Psoas muscle (tissue), 7 donors: ENCODE measurements at regions not wholly inside any gene's neighbourhood (a gene's known extent, or its start where the extent isn't known, plus 50 kb on each side); places are given as distances from the start of the nearest gene placed in this dataset.
"Not testable (repeated sequence)": the region's sequence is repeated elsewhere in the genome, so short reads cannot be mapped to it uniquely, and the experiment has no call there.

Source experiments
- ATAC-seq, 4 donors: fragments of 200-7000 bp; cut with Tn5 transposase; one replicate each; pipeline ENCODE4 v1.9.1; 2020; ENCODE audit warnings: moderate library complexity in 3 of 4, mild to moderate bottlenecking in 2 of 4
- DNase-seq, 2 donors: peaks; one replicate each; pipeline ENCODE4 v3.0.0-alpha.2; 2020
- H3K27ac ChIP-seq: fragments of 200-600 bp; one replicate; pipeline ENCODE4 v1.8.0; 2022
- H3K27me3 ChIP-seq, 3 donors: fragments of 200-600 bp in 1 of 3; one replicate each; pipeline versions ENCODE4 v1.6.1 to v1.8.0; 2013 to 2022; ENCODE audit warnings: low read length in 2 of 3, mild to moderate bottlenecking in 2 of 3, moderate library complexity in 1 of 3; ENCODE audit not compliant: insufficient read depth in 3 of 3
- H3K36me3 ChIP-seq, 2 donors: fragments of 200-600 bp in 1 of 2; one replicate each; pipeline versions ENCODE4 v1.6.1 to v1.8.0; 2013 to 2022; ENCODE audit warnings: low read depth in 1 of 2, mild to moderate bottlenecking in 1 of 2, moderate library complexity in 1 of 2; ENCODE audit not compliant: insufficient read depth in 1 of 2
- H3K4me1 ChIP-seq: fragments of 200-600 bp; one replicate; pipeline ENCODE4 v1.8.0; 2022
- H3K4me3 ChIP-seq: fragments of 200-600 bp; one replicate; pipeline ENCODE4 v1.8.0; 2022; ENCODE audit warnings: mild to moderate bottlenecking
- H3K9me3 ChIP-seq: fragments of 200-600 bp; one replicate; pipeline ENCODE4 v1.8.0; 2022
- CTCF ChIP-seq: fragments of 200-600 bp; IDR thresholded peaks from one replicate; pipeline ENCODE4 v1.8.0; 2022; ENCODE audit warnings: antibody characterized with exemption
- WGBS, 3 donors: extraction: QIAGEN DNeasy Blood & Tissue Kit; methylation state at CpG; one replicate each; pipeline versions ENCODE4 v1.1.6 to v1.1.7; 2013; 5-methylcytosine and 5-hydroxymethylcytosine counted together
- intact Hi-C, 2 donors: fragments of 100-400 bp; cut with DNase I; formaldehyde crosslinking; loops; one replicate each; pipeline versions ENCODE4 v1.11.0 to v1.14.2; 2022
- donor health status: healthy with polysubstance abuse.
- donor health status: DM: no; HTN: no; CAD: no; lungs with moderate emphysema.
- donor health status: Bipolar disorder and iron deficiency.
- donor health status: healthy.
- donor health status: DM: yes; HTN: yes; CAD: no.
- donor health status: DM: no; HTN: no; CAD: no.
- donor health status: DM: yes; HTN: yes; CAD: no.

DNA sequence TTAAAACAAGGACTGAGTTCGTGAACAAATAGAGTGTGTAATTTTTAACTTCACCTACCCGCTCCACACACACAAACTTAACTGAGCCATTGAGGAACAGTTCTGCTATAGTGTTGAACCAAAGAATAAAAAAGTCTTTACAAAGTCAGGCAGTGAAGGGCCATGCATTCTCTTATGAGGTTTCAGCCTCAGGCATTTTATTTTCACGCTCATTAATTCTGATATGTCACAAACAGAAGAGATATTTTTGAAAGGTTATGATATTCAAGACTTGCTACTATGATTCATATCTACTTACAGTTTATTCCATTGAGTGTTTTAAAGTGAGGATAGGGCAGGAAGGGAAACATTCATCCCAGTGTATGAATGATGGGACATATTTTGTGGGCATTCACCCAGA is 282.2 kb downstream of the SLITRK5 start:
- H3K4me1 ChIP-seq = no peaks in the 10 kb centered on the region
- WGBS, 3 donors = 74 to 85% (median 76%) methylated on average over 3 of the region's 3 CpGs
- ATAC-seq = no peak
- no peaks in the 10 kb centered on the region for H3K36me3 ChIP-seq
- H3K27me3 ChIP-seq = no peaks in the 10 kb centered on the region
- no peak for TF ChIP-seq CTCF
- no peak overlapping the region for H3K4me3 ChIP-seq
- H3K9me3 ChIP-seq = no peaks in the 10 kb centered on the region
- intact Hi-C loops = no loop called here
- DNase-seq = no peak
- H3K27ac ChIP-seq = no peak overlapping the region

- Histone ChIP-seq H3K27me3 (no peaks in the 10 kb centered on the region), H3K4me3 (no peak overlapping the region), H3K36me3 (no peaks in the 10 kb centered on the region), H3K9me3 (no peaks in the 10 kb centered on the region), H3K27ac (no peak overlapping the region), H3K4me1 (no peaks in the 10 kb centered on the region)
- WGBS, 3 donors = 74 to 79% (median 75%) methylated on average over 3 of the region's 3 CpGs
- no peak for TF ChIP-seq CTCF
- intact Hi-C loops = no loop called here
- ATAC-seq = no peak
- DNase-seq = no peak
Measured at GRCh38 chr13:87954091-87954490, 282.9 kb downstream of the SLITRK5 start.

GRCh38 chr13:87961546-87961945 is 290.4 kb downstream of the SLITRK5 start:
- no peak for TF ChIP-seq CTCF
- no peak overlapping the region for H3K4me3 ChIP-seq
- H3K27ac ChIP-seq = no peak overlapping the region
- H3K4me1 ChIP-seq = no peaks in the 10 kb centered on the region
- no peaks in the 10 kb centered on the region for H3K27me3 ChIP-seq
- no peak for ATAC-seq
- 89 to 95% (median 91%) methylated on average over 3 of the region's 3 CpGs for WGBS, 3 donors
- no peak for DNase-seq
- intact Hi-C loops = no loop called here
- no peaks in the 10 kb centered on the region for H3K9me3 ChIP-seq
- no peaks in the 10 kb centered on the region for H3K36me3 ChIP-seq

DNA sequence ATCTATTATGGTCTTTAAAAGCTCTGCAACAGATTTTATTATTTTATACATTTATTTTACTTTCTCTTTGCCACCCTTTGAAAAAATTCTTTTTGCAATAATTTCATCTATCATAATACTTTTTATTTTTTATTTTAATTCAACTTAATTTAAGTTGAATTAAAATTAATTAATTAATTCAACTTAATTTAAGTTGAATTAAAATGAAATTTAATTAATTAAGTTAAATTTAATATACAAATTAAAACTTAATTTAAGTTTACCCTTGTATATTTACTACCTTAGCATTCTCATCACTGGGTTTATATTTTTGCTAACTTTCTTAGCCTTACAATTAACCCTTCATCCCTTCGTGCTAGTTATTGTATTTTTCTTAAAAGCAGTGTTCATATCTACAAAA is 301.4 kb downstream of the SLITRK5 start:
- DNase-seq (no peak), ATAC-seq (no peak)
- Histone ChIP-seq H3K36me3 (no peaks in the 10 kb centered on the region), H3K4me3 (no peak overlapping the region), H3K27ac (no peak overlapping the region), H3K27me3 (no peaks in the 10 kb centered on the region), H3K9me3 (no peaks in the 10 kb centered on the region), H3K4me1 (no peaks in the 10 kb centered on the region)
- intact Hi-C loops = no loop called here
- 68 to 87% (median 85%) methylated on average over 1 of the region's 1 CpG for WGBS, 3 donors
- TF ChIP-seq CTCF = no peak

DNA sequence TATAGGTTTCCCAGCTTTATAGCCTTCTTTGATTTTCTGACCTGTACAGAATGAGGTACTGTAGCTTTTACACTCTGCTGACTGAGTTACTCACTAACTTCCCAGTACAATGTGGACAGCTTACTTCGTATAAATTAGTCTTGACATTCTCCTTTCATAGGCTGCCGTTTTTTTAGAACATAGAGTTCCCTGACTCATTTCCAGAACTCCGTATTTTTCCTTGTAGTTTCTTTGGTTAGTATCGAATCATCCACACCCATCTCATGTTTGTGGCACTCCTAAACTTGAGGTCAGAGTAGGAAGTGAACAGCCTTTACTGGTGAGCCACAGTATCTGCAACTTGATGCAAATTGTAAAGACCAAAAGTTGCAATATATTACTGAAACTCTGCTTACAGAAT is 303.9 kb downstream of the SLITRK5 start:
- DNase-seq (no peak), ATAC-seq (no peak)
- Histone ChIP-seq H3K9me3 (no peaks in the 10 kb centered on the region), H3K27ac (no peak overlapping the region), H3K4me3 (no peak overlapping the region), H3K36me3 (no peaks in the 10 kb centered on the region), H3K27me3 (no peaks in the 10 kb centered on the region), H3K4me1 (no peaks in the 10 kb centered on the region)
- 75 to 85% (median 76%) methylated on average over 4 of the region's 4 CpGs for WGBS, 3 donors
- TF ChIP-seq CTCF = no peak
- intact Hi-C loops = no loop called here

GRCh38 chr13:87976650-87977049 is 305.5 kb downstream of the SLITRK5 start:
- intact Hi-C loops, DNase-seq, H3K27me3 ChIP-seq, ATAC-seq, H3K4me3 ChIP-seq, H3K9me3 ChIP-seq, H3K4me1 ChIP-seq, H3K36me3 ChIP-seq, H3K27ac ChIP-seq: not testable (repeated sequence)
- WGBS, 3 donors = 98 to 100% (median 98%) methylated on average over 8 to 26 of the region's 26 CpGs
